Erythroblast (primary cell): ENCODE measurements at regions not wholly inside any gene's neighbourhood (a gene's known extent, or its start where the extent isn't known, plus 50 kb on each side); places are given as distances from the start of the nearest gene placed in this dataset.

Experiments used
- GATA1 ChIP-seq: IDR thresholded peaks from 2 replicates; pipeline ENCODE4 v1.6.1; 2011; ENCODE audit warnings: low read depth, mild to moderate bottlenecking, control low read depth, low read length, moderate library complexity
- POLR2A ChIP-seq: IDR thresholded peaks from 2 replicates; pipeline ENCODE4 v1.6.1; 2011; ENCODE audit warnings: mild to moderate bottlenecking, low read length

DNA sequence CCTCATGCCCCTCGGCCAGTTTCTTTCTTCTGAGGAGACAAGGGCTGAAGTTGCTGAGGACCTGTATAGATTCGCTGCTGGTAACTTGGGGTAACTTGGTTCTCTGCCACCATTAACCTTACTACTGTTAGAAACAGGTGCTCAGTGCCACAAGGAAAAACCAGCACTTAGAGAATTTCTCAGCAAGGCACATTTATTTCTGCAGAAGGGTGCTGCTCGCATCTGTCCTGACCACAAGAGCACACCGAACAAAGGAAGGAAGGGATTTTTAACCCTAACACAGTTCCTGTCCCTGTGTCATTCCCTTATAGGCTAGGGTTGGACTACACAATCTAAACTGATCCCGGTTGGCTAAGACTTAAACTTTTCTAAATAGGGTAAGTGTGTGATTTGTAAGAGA is 154.1 kb downstream of the SOCS6 start:
- TF ChIP-seq POLR2A (no peak), GATA1 (no peak)
